Neuronal stem cell (in vitro differentiated cells): ENCODE measurements at regions not wholly inside any gene's neighbourhood (a gene's known extent, or its start where the extent isn't known, plus 50 kb on each side); places are given as distances from the start of the nearest gene placed in this dataset.

Experiments used
- DNase-seq: peaks from one replicate; pipeline ENCODE4 v3.0.0-alpha.2; 2013; ENCODE audit warnings: low spot score
- H2AFZ ChIP-seq: one replicate; pipeline ENCODE4 v1.6.1; 2013; ENCODE audit warnings: mild to moderate bottlenecking, low read length, inconsistent platforms
- H2AK5ac ChIP-seq: 2 replicates; pipeline ENCODE4 v1.6.1; 2013; ENCODE audit warnings: low read depth, mild to moderate bottlenecking, inconsistent platforms, low read length, moderate library complexity, mixed read lengths
- H2BK120ac ChIP-seq: 2 replicates; pipeline ENCODE4 v1.6.1; 2013; ENCODE audit warnings: low read depth, mild to moderate bottlenecking, inconsistent platforms, low read length, moderate library complexity, mixed read lengths
- H2BK12ac ChIP-seq: one replicate; pipeline ENCODE4 v1.6.1; 2013; ENCODE audit warnings: low read length, inconsistent platforms
- H2BK15ac ChIP-seq: 2 replicates; pipeline ENCODE4 v1.6.1; 2013; ENCODE audit warnings: mild to moderate bottlenecking, low read length, inconsistent platforms, mixed read lengths
- H2BK5ac ChIP-seq: one replicate; pipeline ENCODE4 v1.6.1; 2013; ENCODE audit warnings: inconsistent platforms, mild to moderate bottlenecking, low read length, moderate library complexity
- H3K14ac ChIP-seq: one replicate; pipeline ENCODE4 v1.6.1; 2013; ENCODE audit warnings: low read length, inconsistent platforms
- H3K18ac ChIP-seq: 2 replicates; pipeline ENCODE4 v1.6.1; 2013; ENCODE audit warnings: low read length, inconsistent platforms
- H3K23ac ChIP-seq: 2 replicates; pipeline ENCODE4 v1.6.1; 2013; ENCODE audit warnings: low read depth, mild to moderate bottlenecking, mixed read lengths, low read length, inconsistent platforms; ENCODE audit not compliant: poor library complexity
- H3K27ac ChIP-seq: replicated peaks from 3 replicates; pipeline ENCODE4 v1.5.1; 2013; ENCODE audit warnings: low read length, inconsistent platforms
- H3K27me3 ChIP-seq, 3 experiments: 2 replicates each; pipeline ENCODE4 v1.6.1; 2013; ENCODE audit warnings: low read length in 3 of 3, mild to moderate bottlenecking in 2 of 3, inconsistent platforms in 1 of 3, low read depth in 1 of 3, mixed read lengths in 1 of 3, moderate library complexity in 1 of 3; ENCODE audit not compliant: control insufficient read depth in 3 of 3, insufficient read depth in 3 of 3
- H3K36me3 ChIP-seq, 2 donors: replicated peaks in 1 of 2; 2 replicates each; pipeline ENCODE4 v1.6.1; 2013; ENCODE audit warnings: low read length in 2 of 2; ENCODE audit not compliant: control insufficient read depth in 2 of 2, insufficient read depth in 2 of 2
- H3K4ac ChIP-seq: 2 replicates; pipeline ENCODE4 v1.6.1; 2013; ENCODE audit warnings: inconsistent platforms, mild to moderate bottlenecking, low read length, moderate library complexity
- H3K4me1 ChIP-seq, 2 donors: 1 replicate in 1 of 2; 2 replicates in 1 of 2; pipeline ENCODE4 v1.6.1; 2013; ENCODE audit warnings: low read length in 2 of 2, low read depth in 1 of 2; ENCODE audit not compliant: control insufficient read depth in 2 of 2, insufficient read depth in 1 of 2
- H3K4me2 ChIP-seq: one replicate; pipeline ENCODE4 v1.6.1; 2013; ENCODE audit warnings: mild to moderate bottlenecking, low read length, inconsistent platforms; ENCODE audit not compliant: insufficient read depth, poor library complexity, severe bottlenecking
- H3K4me3 ChIP-seq, 2 donors: 2 replicates each; pipeline ENCODE4 v1.5.1; 2013; ENCODE audit warnings: low read length in 2 of 2, mild to moderate bottlenecking in 2 of 2, inconsistent platforms in 1 of 2, moderate library complexity in 1 of 2
- H3K79me1 ChIP-seq: one replicate; pipeline ENCODE4 v1.6.1; 2013; ENCODE audit warnings: low read depth, mild to moderate bottlenecking, inconsistent platforms, low read length, moderate library complexity
- H3K9ac ChIP-seq: one replicate; pipeline ENCODE4 v1.6.1; 2013; ENCODE audit warnings: mild to moderate bottlenecking, low read depth, low read length, inconsistent platforms; ENCODE audit not compliant: poor library complexity
- H3K9me3 ChIP-seq, 2 donors: replicated peaks in 1 of 2; 2 replicates each; pipeline versions ENCODE3 to v1.6.1; 2013; ENCODE audit warnings: low read length in 2 of 2, mild to moderate bottlenecking in 2 of 2, inconsistent platforms in 1 of 2, low read depth in 1 of 2, mixed read lengths in 1 of 2, moderate library complexity in 1 of 2; ENCODE audit not compliant: control insufficient read depth in 2 of 2, insufficient read depth in 1 of 2
- H4K8ac ChIP-seq: one replicate; pipeline ENCODE4 v1.6.1; 2013; ENCODE audit warnings: low read depth, mild to moderate bottlenecking, inconsistent platforms, low read length, moderate library complexity
- H4K91ac ChIP-seq: one replicate; pipeline ENCODE4 v1.6.1; 2013; ENCODE audit warnings: low read length, low read depth, mild to moderate bottlenecking, inconsistent platforms; ENCODE audit not compliant: poor library complexity
- WGBS, 2 donors: extraction: QIAGEN DNeasy Blood & Tissue Kit; methylation state at CpG; one replicate each; pipeline ENCODE4 v1.1.7; 2013; ENCODE audit warnings: missing lambda C conversion rate in 2 of 2, mixed read lengths in 1 of 2; ENCODE audit not compliant: insufficient read length in 2 of 2, insufficient replicate concordance in 1 of 2; ENCODE audit errors: extremely low coverage in 2 of 2; 5-methylcytosine and 5-hydroxymethylcytosine counted together

GRCh38 chr1:213423041-213423440, 372.0 kb downstream of the RPS6KC1 start:
- Histone ChIP-seq H3K27ac (no peak overlapping the region), H3K23ac (no peak overlapping the region), H2BK120ac (no peak overlapping the region), H3K18ac (no peak overlapping the region), H3K9ac (no peak overlapping the region), H4K91ac (no peak overlapping the region), H2BK12ac (no peak overlapping the region), H2AK5ac (no peak overlapping the region), H3K4me2 (no peak overlapping the region), H3K9me3 (peaks cover 0 to 3% of the 10 kb centered on the region in 2 donors), H2BK5ac (no peak overlapping the region), H3K14ac (no peak overlapping the region), H2AFZ (no peak overlapping the region), H4K8ac (no peak overlapping the region), H3K79me1 (no peaks in the 10 kb centered on the region), H3K36me3 (no peaks in the 10 kb centered on the region), H3K4ac (no peak overlapping the region), H3K4me3 (no peak overlapping the region), H3K27me3 (no peaks in the 10 kb centered on the region), H3K4me1 (no peaks in the 10 kb centered on the region), H2BK15ac (no peak overlapping the region)
- no peak for DNase-seq
- no CpG with 5 or more reads among the region's 4 CpGs for WGBS, 2 donors

GRCh38 chr1:213423605-213424004, 372.6 kb downstream of the RPS6KC1 start:
- no peak overlapping the region for H4K8ac ChIP-seq
- no peak for DNase-seq
- no CpG with 5 or more reads among the region's 12 CpGs for WGBS, 2 donors

DNA sequence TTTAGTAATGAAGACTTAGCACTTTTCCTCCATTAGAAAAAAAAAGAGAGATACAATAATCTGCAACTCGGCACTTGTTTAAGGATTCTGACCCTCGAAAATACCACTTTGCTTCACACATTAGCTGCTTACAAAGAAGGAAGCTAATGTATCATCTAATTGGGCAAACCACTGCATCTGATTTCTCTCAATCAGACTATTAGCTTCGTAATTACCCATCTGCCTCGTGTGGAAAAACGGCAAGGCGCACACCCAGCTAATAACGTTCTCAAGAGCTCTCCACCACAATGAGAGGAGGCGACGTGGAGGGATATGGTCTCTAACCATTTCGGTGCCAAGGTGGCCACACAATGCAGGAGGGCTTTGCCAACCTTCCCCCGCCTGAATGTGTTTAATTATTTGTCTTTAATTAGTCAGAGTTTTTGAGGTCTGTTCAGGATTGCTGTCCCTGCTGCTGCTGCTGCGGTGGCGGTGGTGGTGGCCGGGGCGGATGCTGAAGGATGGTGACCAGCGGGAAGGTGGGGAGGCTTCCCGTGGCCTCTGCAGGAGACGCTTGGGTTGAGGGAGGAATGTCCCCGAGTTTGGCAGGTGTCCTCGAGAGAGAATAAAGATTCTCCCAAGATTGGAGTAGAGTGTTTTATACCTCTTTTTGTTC, 374.5 kb downstream of the RPS6KC1 start:
- Histone ChIP-seq H3K4me3 (no peak overlapping the region), H4K8ac (no peak overlapping the region), H3K4ac (no peak overlapping the region), H2BK15ac (peak overlapping the region; percentile 3), H4K91ac (no peak overlapping the region), H3K36me3 (no peaks in the 10 kb centered on the region), H3K79me1 (no peaks in the 10 kb centered on the region), H2AFZ (no peak overlapping the region), H3K23ac (no peak overlapping the region), H2BK5ac (no peak overlapping the region), H3K4me1 (no peaks in the 10 kb centered on the region), H3K27ac (no peak overlapping the region), H2BK12ac (no peak overlapping the region), H3K9me3 (peaks cover 0 to under 1% of the 10 kb centered on the region in 2 donors), H2AK5ac (no peak overlapping the region), H3K14ac (no peak overlapping the region), H3K18ac (no peak overlapping the region), H3K27me3 (no peaks in the 10 kb centered on the region), H3K9ac (no peak overlapping the region), H3K4me2 (no peak overlapping the region), H2BK120ac (no peak overlapping the region)
- no peak for DNase-seq
- WGBS, 2 donors, result no CpG with 5 or more reads among the region's 20 CpGs

More at GRCh38 chr1:213423605-213424004, 372.6 kb downstream of the RPS6KC1 start:
- Histone ChIP-seq H2BK15ac (no peak overlapping the region), H3K27me3 (no peaks in the 10 kb centered on the region), H3K79me1 (no peaks in the 10 kb centered on the region), H3K9ac (no peak overlapping the region), H3K36me3 (no peaks in the 10 kb centered on the region), H3K23ac (no peak overlapping the region), H2BK12ac (no peak overlapping the region), H3K4me3 (no peak overlapping the region), H3K4me1 (no peaks in the 10 kb centered on the region), H3K27ac (no peak overlapping the region), H3K9me3 (peaks cover 0 to 3% of the 10 kb centered on the region in 2 donors), H2AFZ (no peak overlapping the region), H2AK5ac (no peak overlapping the region), H3K4ac (no peak overlapping the region), H2BK120ac (no peak overlapping the region), H3K4me2 (no peak overlapping the region), H4K91ac (no peak overlapping the region), H3K18ac (no peak overlapping the region), H2BK5ac (no peak overlapping the region), H3K14ac (no peak overlapping the region)

GRCh38 chr1:213429642-213430041, 378.6 kb downstream of the RPS6KC1 start:
- no peaks in the 10 kb centered on the region for H3K36me3 ChIP-seq
- no CpG with 5 or more reads among the region's 1 CpG for WGBS, 2 donors

More at GRCh38 chr1:213429642-213430041, 378.6 kb downstream of the RPS6KC1 start:
- Histone ChIP-seq H2BK12ac (no peak overlapping the region), H2BK15ac (no peak overlapping the region), H4K8ac (no peak overlapping the region), H3K9me3 (no peaks in the 10 kb centered on the region), H2BK120ac (no peak overlapping the region), H3K27me3 (no peaks in the 10 kb centered on the region), H2AFZ (no peak overlapping the region), H3K27ac (no peak overlapping the region), H3K4me3 (no peak overlapping the region), H2BK5ac (no peak overlapping the region), H3K18ac (no peak overlapping the region), H3K79me1 (no peaks in the 10 kb centered on the region), H3K9ac (no peak overlapping the region), H3K4me2 (no peak overlapping the region), H3K23ac (no peak overlapping the region), H4K91ac (no peak overlapping the region), H3K14ac (no peak overlapping the region), H2AK5ac (no peak overlapping the region), H3K4me1 (no peaks in the 10 kb centered on the region), H3K4ac (no peak overlapping the region)
- no peak for DNase-seq
